HUES6 (cell line): ENCODE measurements at regions not wholly inside any gene's neighbourhood (a gene's known extent, or its start where the extent isn't known, plus 50 kb on each side); places are given as distances from the start of the nearest gene placed in this dataset.
A peak's percentile ranks its signal among the peaks of the same experiment; 100 is the strongest.
"Not testable (repeated sequence)": the region's sequence is repeated elsewhere in the genome, so short reads cannot be mapped to it uniquely, and the experiment has no call there.

Experiments used
- H3K27ac ChIP-seq: 2 replicates; pipeline ENCODE4 v1.7.0; 2013; ENCODE audit warnings: low read depth, mild to moderate bottlenecking, low read length, inconsistent platforms
- H3K27me3 ChIP-seq: 2 replicates; pipeline ENCODE4 v1.6.1; 2013; ENCODE audit warnings: low read length; ENCODE audit not compliant: control insufficient read depth, insufficient read depth
- H3K36me3 ChIP-seq: 2 replicates; pipeline ENCODE4 v1.6.1; 2013; ENCODE audit warnings: low read length; ENCODE audit not compliant: control insufficient read depth, insufficient read depth
- H3K4me1 ChIP-seq: 2 replicates; pipeline ENCODE4 v1.6.1; 2013; ENCODE audit warnings: low read length; ENCODE audit not compliant: control insufficient read depth, insufficient read depth
- H3K4me3 ChIP-seq: 2 replicates; pipeline ENCODE4 v1.5.1; 2013; ENCODE audit warnings: low read depth, low read length
- H3K9ac ChIP-seq: one replicate; pipeline ENCODE4 v1.6.1; 2013; ENCODE audit warnings: mild to moderate bottlenecking, low read length
- H3K9me3 ChIP-seq: 2 replicates; pipeline ENCODE4 v1.6.1; 2013; ENCODE audit warnings: low read depth, low read length; ENCODE audit not compliant: control insufficient read depth, insufficient read depth

DNA sequence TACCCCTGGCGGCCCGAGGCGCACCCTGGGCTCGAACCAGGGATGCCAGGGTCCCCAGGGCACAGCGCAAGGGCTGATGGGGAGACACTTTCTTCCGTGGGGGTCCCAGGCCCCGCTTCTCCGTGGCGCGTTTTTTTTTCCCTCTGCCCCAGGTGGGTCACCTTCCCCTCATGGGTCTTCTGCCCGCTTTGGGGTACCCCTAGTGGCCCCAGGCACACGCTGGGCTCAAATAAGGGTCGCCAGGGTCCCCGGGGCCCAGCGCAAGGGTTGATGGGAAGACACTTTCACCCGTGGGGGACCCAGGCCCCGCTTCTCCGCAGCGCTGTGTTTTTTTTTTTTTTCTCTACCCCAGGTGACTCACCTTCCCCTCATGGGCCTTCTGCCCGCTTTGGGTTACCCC is 163.3 kb upstream of the ZNG1F start:
- H3K27me3 ChIP-seq, H3K4me1 ChIP-seq, H3K4me3 ChIP-seq, H3K36me3 ChIP-seq, H3K9ac ChIP-seq, H3K27ac ChIP-seq, H3K9me3 ChIP-seq: not testable (repeated sequence)

DNA sequence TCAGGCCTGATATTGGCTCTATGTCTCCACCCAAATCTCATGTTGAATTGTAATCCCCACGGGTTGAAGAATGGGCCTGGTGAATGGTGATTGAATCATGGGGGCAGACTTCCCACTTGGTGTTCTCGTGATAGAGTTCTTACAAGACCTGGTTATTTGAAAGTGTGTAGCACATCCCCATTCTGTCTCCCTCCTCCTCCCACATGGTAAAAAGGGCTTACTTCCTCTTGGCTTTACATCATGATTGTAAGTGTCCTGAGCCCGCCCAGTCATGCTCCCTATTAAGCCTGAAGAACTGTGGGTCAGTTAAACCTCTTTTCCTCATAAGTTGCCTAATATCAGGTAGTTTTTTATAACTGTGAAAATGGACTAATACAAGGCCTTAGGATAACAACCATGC is 158.8 kb upstream of the ZNG1F start:
- H3K9me3 ChIP-seq, H3K36me3 ChIP-seq, H3K27ac ChIP-seq, H3K27me3 ChIP-seq, H3K4me1 ChIP-seq, H3K4me3 ChIP-seq, H3K9ac ChIP-seq: not testable (repeated sequence)

DNA sequence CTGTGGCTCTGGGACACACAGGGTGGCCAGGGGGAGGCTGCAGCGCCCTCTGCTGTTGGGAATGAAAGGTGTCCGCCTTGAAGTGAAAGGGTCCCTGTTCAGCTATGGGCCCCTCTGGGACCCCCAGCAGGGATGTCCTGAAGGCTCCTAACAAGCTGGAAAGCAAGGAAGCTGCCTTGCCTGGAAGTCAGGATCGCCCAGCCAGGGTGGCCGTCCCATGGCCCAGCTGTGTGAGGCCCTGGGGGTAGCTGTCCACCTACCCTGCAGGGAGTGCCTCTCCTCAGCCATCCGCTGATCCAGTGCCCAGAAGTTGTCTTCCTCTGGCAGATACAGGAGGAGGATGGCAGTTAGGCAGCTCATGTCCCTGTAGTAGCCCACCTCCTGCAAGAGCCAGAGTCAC is 143.4 kb upstream of the ZNG1F start:
- not testable (repeated sequence) for H3K27me3 ChIP-seq, H3K4me3 ChIP-seq, H3K36me3 ChIP-seq, H3K27ac ChIP-seq, H3K9ac ChIP-seq, H3K9me3 ChIP-seq, H3K4me1 ChIP-seq

DNA sequence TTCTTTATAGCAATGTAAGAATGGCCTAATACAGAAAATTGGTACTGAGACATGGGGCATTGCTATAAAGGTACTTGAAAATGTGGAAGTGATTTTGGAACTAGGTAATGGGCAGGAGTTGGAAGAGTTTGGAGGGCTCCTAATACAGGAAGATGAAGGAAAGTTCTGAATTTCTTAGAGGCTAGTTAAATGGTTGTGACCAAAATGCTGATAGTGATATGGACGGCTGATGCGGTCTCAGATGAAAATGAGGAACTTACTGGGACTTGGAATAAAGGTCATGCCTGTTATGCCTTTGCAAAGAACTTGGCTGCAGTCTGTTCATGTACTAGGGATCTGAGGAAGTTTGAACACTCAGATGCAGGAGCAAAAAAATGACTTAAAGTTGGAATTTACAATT is 132.2 kb upstream of the ZNG1F start:
- not testable (repeated sequence) for H3K9ac ChIP-seq, H3K27me3 ChIP-seq, H3K4me1 ChIP-seq, H3K36me3 ChIP-seq, H3K4me3 ChIP-seq, H3K27ac ChIP-seq, H3K9me3 ChIP-seq

- not testable (repeated sequence) for H3K27me3 ChIP-seq, H3K9ac ChIP-seq, H3K27ac ChIP-seq, H3K4me1 ChIP-seq, H3K36me3 ChIP-seq, H3K4me3 ChIP-seq, H3K9me3 ChIP-seq
Measured at GRCh38 chr9:41308953-41309352, 119.8 kb upstream of the ZNG1F start.

- not testable (repeated sequence) for H3K4me1 ChIP-seq, H3K4me3 ChIP-seq
Measured at GRCh38 chr9:41285744-41286143, 96.6 kb upstream of the ZNG1F start.

DNA sequence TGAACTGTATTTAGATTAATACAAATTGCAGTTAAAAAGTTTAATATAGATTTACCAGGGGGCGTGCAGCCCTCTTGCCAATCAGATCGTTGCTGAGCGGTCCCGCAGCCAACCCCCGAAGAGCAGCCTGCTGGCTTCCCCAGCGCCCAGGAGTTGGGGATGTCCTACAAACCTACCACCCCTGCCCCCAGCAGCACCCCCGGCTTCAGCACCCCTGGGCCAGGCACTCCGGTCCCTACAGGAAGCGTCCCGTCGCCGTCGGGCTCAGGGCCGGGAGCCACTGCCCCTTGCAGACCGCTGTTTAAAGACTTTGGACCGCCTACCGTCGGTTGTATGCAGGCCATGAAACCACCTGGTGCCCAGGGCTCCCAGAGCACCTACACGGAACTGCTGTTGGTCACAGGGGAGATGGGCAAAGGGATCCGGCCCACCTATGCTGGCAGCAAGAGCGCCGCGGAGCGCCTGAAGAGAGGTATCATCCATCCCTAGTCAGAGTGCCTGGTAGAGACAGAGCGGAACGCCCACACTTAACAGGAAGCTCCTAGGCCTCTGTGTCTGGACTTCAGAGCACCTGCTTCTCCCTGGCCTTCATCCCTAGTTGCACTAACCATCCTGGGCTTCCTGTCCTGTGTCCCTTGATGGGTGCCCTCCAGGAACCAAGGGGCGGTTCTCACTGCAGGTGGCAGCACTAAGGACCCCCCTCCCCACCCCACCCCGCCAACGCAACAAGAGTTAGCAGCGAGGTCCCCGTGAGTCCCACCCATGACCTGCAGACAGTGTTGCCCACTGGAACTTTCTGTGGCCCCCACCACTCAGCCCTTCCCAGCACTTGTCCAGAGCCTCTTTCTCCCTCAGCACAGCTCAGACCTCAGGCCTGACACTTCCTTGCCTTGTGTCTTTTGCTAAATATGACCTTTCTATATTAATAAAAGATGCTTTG is 91.5 kb upstream of the ZNG1F start:
- not testable (repeated sequence) for H3K27ac ChIP-seq, H3K9ac ChIP-seq, H3K4me1 ChIP-seq, H3K4me3 ChIP-seq, H3K36me3 ChIP-seq, H3K27me3 ChIP-seq, H3K9me3 ChIP-seq

More at GRCh38 chr9:41285744-41286143, 96.6 kb upstream of the ZNG1F start:
- not testable (repeated sequence) for H3K9me3 ChIP-seq, H3K27ac ChIP-seq, H3K36me3 ChIP-seq, H3K9ac ChIP-seq, H3K27me3 ChIP-seq

- not testable (repeated sequence) for H3K4me1 ChIP-seq, H3K27ac ChIP-seq, H3K9ac ChIP-seq, H3K9me3 ChIP-seq, H3K4me3 ChIP-seq, H3K36me3 ChIP-seq
- H3K27me3 ChIP-seq: peaks cover 13% of the 10 kb centered on the region
Measured at GRCh38 chr9:41279437-41279836, 90.3 kb upstream of the ZNG1F start.

DNA sequence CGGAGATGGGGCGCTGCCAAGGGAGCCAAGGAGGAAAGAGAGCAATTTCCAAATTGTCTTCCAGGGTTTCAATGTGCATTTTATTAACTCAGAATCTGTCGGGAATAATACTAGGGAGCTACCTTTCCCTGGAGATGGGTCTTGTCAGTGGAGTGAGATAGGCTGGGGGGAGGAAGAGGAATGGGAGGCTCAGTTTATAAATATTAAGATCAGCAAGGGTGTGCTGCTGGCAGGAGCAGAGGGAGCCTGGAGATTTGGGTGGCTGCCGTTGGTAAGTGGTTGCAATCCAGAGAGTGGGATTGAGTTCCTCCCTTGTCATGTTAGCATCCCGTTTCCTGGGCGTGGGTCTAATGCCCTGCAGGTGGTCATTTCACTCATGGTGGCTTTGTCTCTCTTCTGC is 89.9 kb upstream of the ZNG1F start:
- H3K36me3 ChIP-seq, H3K4me3 ChIP-seq, H3K27ac ChIP-seq, H3K4me1 ChIP-seq, H3K9ac ChIP-seq, H3K9me3 ChIP-seq: not testable (repeated sequence)
- peaks cover 13% of the 10 kb centered on the region for H3K27me3 ChIP-seq

DNA sequence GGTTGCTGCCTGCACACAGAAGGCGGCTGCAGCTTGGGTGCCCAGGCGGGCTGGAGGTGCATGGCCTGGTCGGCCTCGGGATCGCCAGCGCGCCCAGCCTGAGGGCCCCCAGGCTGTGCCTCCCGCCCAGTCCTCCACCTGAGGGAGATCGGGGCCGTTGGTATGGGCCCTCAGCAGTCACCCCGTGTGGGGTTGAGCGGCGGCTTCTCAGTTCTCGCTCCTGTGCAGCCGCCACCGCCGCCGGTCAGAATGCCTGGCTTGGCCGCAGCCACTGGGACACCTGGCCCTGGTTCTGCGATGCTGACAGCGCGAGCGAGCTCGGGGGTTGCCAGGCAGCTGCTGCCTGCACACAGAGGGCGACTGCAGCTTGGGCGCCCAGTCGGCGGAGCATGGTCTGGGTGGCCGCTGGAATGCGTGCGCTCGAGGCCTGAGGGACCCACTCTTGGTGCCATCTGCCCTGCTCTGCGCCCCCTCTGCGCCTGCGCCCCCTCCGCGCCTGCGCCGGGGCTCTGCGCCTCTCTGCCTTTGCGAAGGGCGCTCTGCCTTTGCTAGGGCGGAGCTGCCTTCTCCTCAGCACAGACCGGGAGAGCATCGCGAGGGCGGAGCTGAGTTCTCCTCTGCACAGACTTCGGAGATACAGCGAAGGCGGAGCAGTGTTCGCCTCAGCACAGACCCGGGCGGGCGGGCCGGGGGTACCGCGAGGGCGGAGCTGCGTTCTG is 84.6 kb upstream of the ZNG1F start:
- not testable (repeated sequence) for H3K4me1 ChIP-seq, H3K9me3 ChIP-seq, H3K27ac ChIP-seq, H3K9ac ChIP-seq, H3K36me3 ChIP-seq
- H3K27me3 ChIP-seq: peaks cover 45% of the 10 kb centered on the region
- H3K4me3 ChIP-seq: peak overlapping the region; percentile 60

DNA sequence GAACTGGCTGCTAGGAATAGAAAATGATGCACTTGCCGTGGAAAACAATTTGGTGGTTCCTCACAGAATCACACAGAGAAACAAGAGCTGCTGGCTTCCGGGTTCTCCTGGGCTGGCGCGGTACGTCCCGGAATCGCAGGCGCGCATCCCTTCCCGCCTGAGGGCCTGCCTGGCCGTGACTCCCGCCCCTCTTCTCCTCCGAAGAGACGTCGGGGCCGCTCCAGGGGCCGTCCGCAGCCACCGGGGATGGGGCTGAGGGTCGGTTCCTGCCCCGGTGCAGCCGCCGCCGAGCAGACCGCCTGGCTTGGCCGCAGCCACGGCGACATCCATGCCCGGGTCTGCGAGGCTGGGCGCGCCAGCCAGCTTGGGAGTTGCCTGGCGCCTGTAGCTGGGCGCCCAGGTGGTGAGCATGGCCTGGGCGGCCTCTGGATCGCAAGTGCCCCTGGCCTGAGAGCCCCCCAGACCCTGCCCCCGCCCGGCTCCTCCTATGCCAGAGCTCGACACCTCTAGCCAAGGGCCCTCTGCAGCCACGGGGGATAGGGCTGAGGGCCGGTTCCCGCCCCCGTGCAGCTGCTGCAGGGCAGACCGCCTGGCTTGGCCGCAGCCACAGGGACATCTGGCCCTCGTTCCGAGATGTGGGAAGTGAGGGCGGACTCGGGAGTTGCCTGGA is 83.9 kb upstream of the ZNG1F start:
- not testable (repeated sequence) for H3K27ac ChIP-seq, H3K9me3 ChIP-seq

More for the DNA sequence above, 83.9 kb upstream of the ZNG1F start:
- not testable (repeated sequence) for H3K36me3 ChIP-seq, H3K4me1 ChIP-seq, H3K9ac ChIP-seq
- Histone ChIP-seq H3K4me3 (peak overlapping the region; percentile 48), H3K27me3 (peaks cover 45% of the 10 kb centered on the region)
